Astrocyte of the cerebellum (primary cell): ENCODE measurements at regions not wholly inside any gene's neighbourhood (a gene's known extent, or its start where the extent isn't known, plus 50 kb on each side); places are given as distances from the start of the nearest gene placed in this dataset.

Experiments used
- DNase-seq: peaks from one replicate; pipeline ENCODE4 v3.0.0-alpha.2; 2011; ENCODE audit warnings: low read depth
- H3K4me3 ChIP-seq: 2 replicates; pipeline ENCODE4 v1.5.1; 2011; ENCODE audit warnings: mild to moderate bottlenecking, low read depth, low read length, moderate library complexity
- CTCF ChIP-seq: IDR thresholded peaks from 2 replicates; pipeline ENCODE4 v1.5.1; 2012; ENCODE audit warnings: low read length, low read depth, moderate library complexity, mild to moderate bottlenecking; ENCODE audit errors: missing control alignments
- in situ Hi-C: cut with HindIII; loops from 2 replicates; pipeline ENCODE4 v1.10.0; 2017; ENCODE audit warnings: low sequenced_read_pairs

- no peak for TF ChIP-seq CTCF
- no peak overlapping the region for H3K4me3 ChIP-seq
- no peak for DNase-seq
- in situ Hi-C loops, result no loop called here
These were observed 391.5 kb upstream of the DACH1 start for GRCh38 chr13:72258340-72258981.

- in situ Hi-C loops, result no loop called here
- TF ChIP-seq CTCF, result peak; percentile 86
- DNase-seq, result peak; percentile 41
- no peak overlapping the region for H3K4me3 ChIP-seq
These were observed 388.9 kb upstream of the DACH1 start for GRCh38 chr13:72255908-72256307.

- no peak for DNase-seq
- TF ChIP-seq CTCF, result no peak
- in situ Hi-C loops, result no loop called here
- no peak overlapping the region for H3K4me3 ChIP-seq
These were observed 386.8 kb upstream of the DACH1 start for GRCh38 chr13:72253754-72254153.

GRCh38 chr13:72246396-72246795, 379.4 kb upstream of the DACH1 start:
- in situ Hi-C loops, result no loop called here
- no peak for DNase-seq
- TF ChIP-seq CTCF, result no peak
- H3K4me3 ChIP-seq, result no peak overlapping the region

- in situ Hi-C loops, result no loop called here
- no peak overlapping the region for H3K4me3 ChIP-seq
- DNase-seq, result no peak
- TF ChIP-seq CTCF, result no peak
These were observed 377.8 kb upstream of the DACH1 start for GRCh38 chr13:72244788-72245187.

GRCh38 chr13:72230131-72230530, 363.1 kb upstream of the DACH1 start:
- in situ Hi-C loops, result no loop called here
- TF ChIP-seq CTCF, result no peak
- no peak for DNase-seq
- no peak overlapping the region for H3K4me3 ChIP-seq
